Prostate gland (tissue), 2 donors: ENCODE measurements at regions not wholly inside any gene's neighbourhood (a gene's known extent, or its start where the extent isn't known, plus 50 kb on each side); places are given as distances from the start of the nearest gene placed in this dataset.

Experiments used
- DNase-seq: peaks from one replicate; pipeline ENCODE4 v3.0.0-alpha.2; 2019; ENCODE audit warnings: low spot score
- H3K27ac ChIP-seq, 2 donors: fragments of 200-600 bp; sonication (generic); 2 replicates each; pipeline ENCODE4 v1.5.1; 2017 to 2019
- H3K27me3 ChIP-seq: fragments of 200-600 bp; sonication (generic); replicated peaks from 2 replicates; pipeline ENCODE4 v1.5.1; 2019; ENCODE audit not compliant: insufficient read depth
- H3K36me3 ChIP-seq, 2 donors: fragments of 200-600 bp; sonication (generic); 1 replicate in 1 of 2; 2 replicates in 1 of 2; pipeline versions ENCODE4 v1.5.1 to v1.8.1; 2017 to 2019
- H3K4me1 ChIP-seq: fragments of 200-600 bp; sonication (generic); replicated peaks from 2 replicates; pipeline ENCODE4 v1.5.1; 2019
- H3K4me3 ChIP-seq, 2 donors: fragments of 200-600 bp; sonication (generic); 2 replicates each; pipeline ENCODE4 v1.5.1; 2017 to 2019
- H3K9me3 ChIP-seq: fragments of 200-600 bp; sonication (generic); 2 replicates; pipeline ENCODE4 v1.5.1; 2017
- POLR2A ChIP-seq: fragments of 450-650 bp; IDR thresholded peaks from one replicate; pipeline ENCODE4 v1.6.1; 2016; ENCODE audit warnings: antibody characterized with exemption, mild to moderate bottlenecking
- POLR2AphosphoS5 ChIP-seq: sonication (generic); formaldehyde crosslinking; IDR thresholded peaks from one replicate; pipeline ENCODE4 v1.6.1; 2017; ENCODE audit warnings: antibody characterized with exemption
- WGBS: methylation state at CpG from one replicate; pipeline ENCODE4 v1.1.5; 2018; 5-methylcytosine and 5-hydroxymethylcytosine counted together
- intact Hi-C: fragments of 100-400 bp; cut with DNase I; formaldehyde crosslinking; loops from one replicate; pipeline ENCODE4 v1.14.2; 2022
- TF ChIP-seq, protein P1 (sequence below), 4 experiments: fragments of 200-600 bp in 2 of 4; fragments of 450-650 bp in 2 of 4; sonication (generic) in 2 of 4; IDR thresholded peaks; 1 replicate in 3 of 4; 2 replicates in 1 of 4; pipeline ENCODE4 v1.5.1; 2016 to 2019; ENCODE audit warnings: antibody characterized with exemption in 4 of 4, mild to moderate bottlenecking in 2 of 4, moderate library complexity in 2 of 4

DNA sequence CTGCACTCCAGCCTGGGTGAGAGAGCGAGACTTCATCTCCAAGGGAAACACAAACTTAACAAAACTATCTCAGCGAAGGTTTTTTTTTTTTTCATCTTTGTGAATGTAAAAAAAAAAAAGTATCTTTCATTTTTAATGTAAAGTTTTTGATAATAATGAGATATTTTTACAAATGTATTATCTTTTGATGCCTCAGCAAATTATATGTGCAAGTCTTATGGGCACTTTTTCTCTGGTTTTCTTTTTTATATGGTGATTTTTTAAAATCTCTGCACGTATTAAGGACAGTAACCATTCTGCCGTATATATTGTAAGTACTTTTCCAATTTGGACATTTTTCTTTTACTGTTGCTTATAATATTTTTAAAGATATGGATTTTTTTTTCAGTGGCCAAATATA is 76.8 kb downstream of the MAFB start:
- TF ChIP-seq POLR2AphosphoS5: no peak
- TF ChIP-seq, protein P1, sequence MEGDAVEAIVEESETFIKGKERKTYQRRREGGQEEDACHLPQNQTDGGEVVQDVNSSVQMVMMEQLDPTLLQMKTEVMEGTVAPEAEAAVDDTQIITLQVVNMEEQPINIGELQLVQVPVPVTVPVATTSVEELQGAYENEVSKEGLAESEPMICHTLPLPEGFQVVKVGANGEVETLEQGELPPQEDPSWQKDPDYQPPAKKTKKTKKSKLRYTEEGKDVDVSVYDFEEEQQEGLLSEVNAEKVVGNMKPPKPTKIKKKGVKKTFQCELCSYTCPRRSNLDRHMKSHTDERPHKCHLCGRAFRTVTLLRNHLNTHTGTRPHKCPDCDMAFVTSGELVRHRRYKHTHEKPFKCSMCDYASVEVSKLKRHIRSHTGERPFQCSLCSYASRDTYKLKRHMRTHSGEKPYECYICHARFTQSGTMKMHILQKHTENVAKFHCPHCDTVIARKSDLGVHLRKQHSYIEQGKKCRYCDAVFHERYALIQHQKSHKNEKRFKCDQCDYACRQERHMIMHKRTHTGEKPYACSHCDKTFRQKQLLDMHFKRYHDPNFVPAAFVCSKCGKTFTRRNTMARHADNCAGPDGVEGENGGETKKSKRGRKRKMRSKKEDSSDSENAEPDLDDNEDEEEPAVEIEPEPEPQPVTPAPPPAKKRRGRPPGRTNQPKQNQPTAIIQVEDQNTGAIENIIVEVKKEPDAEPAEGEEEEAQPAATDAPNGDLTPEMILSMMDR (IDR thresholded peaks at IDR 0.05): no peak
- no peak for TF ChIP-seq POLR2A
- no peak overlapping the region for H3K4me3 ChIP-seq
- intact Hi-C loops: no loop called here
- 93% methylated on average over 4 of the region's 4 CpGs for WGBS
- H3K27me3 ChIP-seq: no peaks in the 10 kb centered on the region
- no peaks in the 10 kb centered on the region for H3K9me3 ChIP-seq
- H3K4me1 ChIP-seq: no peaks in the 10 kb centered on the region
- DNase-seq: no peak
- H3K36me3 ChIP-seq: no peaks in the 10 kb centered on the region
- no peak overlapping the region for H3K27ac ChIP-seq

DNA sequence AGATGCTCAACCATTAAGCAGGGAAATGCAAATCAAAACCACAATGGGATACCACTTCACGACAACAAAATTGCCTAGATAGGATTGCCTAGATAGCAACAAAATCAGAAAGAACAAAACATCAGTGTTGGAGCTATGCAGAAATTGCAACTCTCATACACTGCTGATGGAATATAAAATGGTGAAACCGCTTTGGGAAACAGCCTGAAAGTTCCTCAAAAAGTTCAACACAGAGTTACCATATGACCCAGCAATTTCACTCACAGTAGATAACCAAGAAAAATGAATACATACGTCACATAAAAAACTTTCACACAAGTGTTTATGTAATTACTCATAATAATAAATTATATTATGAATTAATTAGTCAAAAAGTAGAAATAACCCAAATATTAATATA is 78.3 kb downstream of the MAFB start:
- H3K27ac ChIP-seq: no peak overlapping the region
- DNase-seq: no peak
- 67% methylated on average over 3 of the region's 3 CpGs for WGBS
- no peaks in the 10 kb centered on the region for H3K36me3 ChIP-seq
- H3K27me3 ChIP-seq: no peaks in the 10 kb centered on the region
- no peaks in the 10 kb centered on the region for H3K4me1 ChIP-seq
- intact Hi-C loops: no loop called here
- no peak overlapping the region for H3K4me3 ChIP-seq
- H3K9me3 ChIP-seq: no peaks in the 10 kb centered on the region
- TF ChIP-seq POLR2AphosphoS5 (no peak), POLR2A (no peak)
- TF ChIP-seq, protein P1 (IDR thresholded peaks at IDR 0.05): no peak

DNA sequence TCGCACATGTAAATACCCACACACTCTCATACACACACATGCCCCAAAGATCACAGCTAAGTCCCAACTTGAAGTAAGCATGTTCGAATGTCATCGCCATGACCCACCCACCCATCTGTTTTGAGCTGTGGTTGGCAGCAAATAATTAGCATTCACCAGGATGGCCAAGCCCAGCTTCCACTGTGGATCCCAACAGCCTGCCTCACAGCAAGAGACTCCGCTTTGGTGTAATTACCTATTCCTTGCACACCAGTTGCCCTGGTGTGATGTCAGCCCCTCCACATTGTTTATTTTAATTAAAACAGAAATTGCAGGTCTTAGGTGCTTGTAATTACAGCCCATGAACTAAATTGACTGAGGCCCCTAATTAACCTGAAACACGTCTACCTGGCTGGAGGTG is 81.1 kb downstream of the MAFB start:
- intact Hi-C loops: no loop called here
- 92% methylated on average over 5 of the region's 5 CpGs for WGBS
- H3K36me3 ChIP-seq: no peaks in the 10 kb centered on the region
- H3K27ac ChIP-seq: no peak overlapping the region
- TF ChIP-seq POLR2AphosphoS5 (no peak), POLR2A (no peak)
- TF ChIP-seq, protein P1 (IDR thresholded peaks at IDR 0.05): no peak
- no peaks in the 10 kb centered on the region for H3K9me3 ChIP-seq
- no peak overlapping the region for H3K4me3 ChIP-seq
- no peaks in the 10 kb centered on the region for H3K27me3 ChIP-seq
- no peak for DNase-seq
- no peaks in the 10 kb centered on the region for H3K4me1 ChIP-seq

DNA sequence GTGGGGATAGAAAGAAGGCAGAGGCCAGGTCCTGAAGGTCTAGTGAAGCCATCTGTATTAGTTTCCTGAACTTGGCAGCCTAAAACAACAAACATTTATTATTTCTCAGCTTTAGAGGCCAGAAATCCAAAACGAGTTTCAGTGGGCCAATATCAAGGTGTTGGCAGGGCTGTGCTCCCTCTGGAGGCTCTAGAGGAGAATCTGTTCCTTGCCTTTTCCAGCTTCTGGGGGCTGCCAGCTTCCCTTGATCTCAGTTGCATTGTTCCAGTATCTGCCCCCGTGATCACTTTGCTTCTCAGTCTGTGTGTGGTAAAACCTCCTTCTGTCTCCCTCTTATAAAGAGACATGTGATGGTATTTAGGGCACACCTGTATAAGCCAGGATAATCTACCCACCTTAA is 82.4 kb downstream of the MAFB start:
- TF ChIP-seq, protein P1 (IDR thresholded peaks at IDR 0.05): no peak
- TF ChIP-seq POLR2A (no peak), POLR2AphosphoS5 (no peak)
- Histone ChIP-seq H3K27ac (no peak overlapping the region), H3K36me3 (no peaks in the 10 kb centered on the region), H3K9me3 (no peaks in the 10 kb centered on the region), H3K4me1 (no peaks in the 10 kb centered on the region), H3K27me3 (no peaks in the 10 kb centered on the region), H3K4me3 (no peak overlapping the region)
- whole genome bisulfite sequencing: 21% methylated on average over 2 of the region's 2 CpGs
- no peak for DNase-seq
- intact Hi-C loops: no loop called here

DNA sequence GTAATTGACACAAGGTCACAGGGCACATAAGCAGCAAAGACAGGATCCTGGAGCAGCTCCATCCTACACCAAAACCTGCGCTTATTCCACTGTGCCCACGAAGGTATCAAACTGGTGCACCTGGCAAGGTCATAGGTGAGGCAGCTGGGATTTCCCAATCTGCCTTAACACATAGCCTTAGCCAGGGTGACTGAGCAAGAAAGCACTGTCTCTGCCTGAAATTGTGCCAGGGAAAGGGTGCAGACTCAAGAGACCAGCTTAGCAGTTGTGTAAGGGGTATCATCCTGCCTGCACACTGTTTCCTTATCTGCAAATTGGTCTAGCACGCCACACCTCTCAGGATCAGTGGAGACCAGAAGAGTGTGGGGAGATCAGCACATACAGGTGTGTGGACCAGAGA is 82.8 kb downstream of the MAFB start:
- no peaks in the 10 kb centered on the region for H3K27me3 ChIP-seq
- H3K9me3 ChIP-seq: no peaks in the 10 kb centered on the region
- 97% methylated on average over 3 of the region's 3 CpGs for WGBS
- H3K36me3 ChIP-seq: no peaks in the 10 kb centered on the region
- DNase-seq: no peak
- no peak overlapping the region for H3K27ac ChIP-seq
- TF ChIP-seq POLR2A (no peak), POLR2AphosphoS5 (no peak)
- TF ChIP-seq, protein P1 (IDR thresholded peaks at IDR 0.05): no peak
- intact Hi-C loops: no loop called here
- no peak overlapping the region for H3K4me3 ChIP-seq
- H3K4me1 ChIP-seq: no peaks in the 10 kb centered on the region
